H1 (cell line): ENCODE measurements at regions not wholly inside any gene's neighbourhood (a gene's known extent, or its start where the extent isn't known, plus 50 kb on each side); places are given as distances from the start of the nearest gene placed in this dataset.

Source experiments
- CEBPB ChIP-seq: IDR thresholded peaks from 2 replicates; pipeline ENCODE4 v1.6.1; 2012; ENCODE audit warnings: low read depth, low read length
- CTCF ChIP-seq, 3 experiments: IDR thresholded peaks; 1 replicate in 2 of 3; 2 replicates in 1 of 3; pipeline versions ENCODE4 v1.5.1 to v1.6.1; 2011; ENCODE audit warnings: low read length in 3 of 3, mild to moderate bottlenecking in 3 of 3, inconsistent platforms in 2 of 3, low read depth in 1 of 3, moderate library complexity in 1 of 3; ENCODE audit not compliant: insufficient read depth in 1 of 3; ENCODE audit errors: control extremely low read depth in 1 of 3
- EP300 ChIP-seq, 2 experiments: IDR thresholded peaks; 1 replicate in 1 of 2; 2 replicates in 1 of 2; pipeline ENCODE4 v1.6.1; 2011 to 2012; ENCODE audit warnings: low read depth in 2 of 2, low read length in 2 of 2, mild to moderate bottlenecking in 2 of 2, borderline replicate concordance in 1 of 2, inconsistent platforms in 1 of 2, moderate library complexity in 1 of 2
- NANOG ChIP-seq: IDR thresholded peaks from 2 replicates; pipeline ENCODE4 v1.6.1; 2011; ENCODE audit warnings: low read length, low read depth, mild to moderate bottlenecking, inconsistent platforms; ENCODE audit not compliant: insufficient read depth, poor library complexity, severe bottlenecking
- POLR2A ChIP-seq, 2 experiments: IDR thresholded peaks; 1 replicate in 1 of 2; 2 replicates in 1 of 2; pipeline ENCODE4 v1.6.1; 2011; ENCODE audit warnings: low read depth in 2 of 2, low read length in 2 of 2, mild to moderate bottlenecking in 2 of 2; ENCODE audit errors: control extremely low read depth in 1 of 2
- SIRT6 ChIP-seq: IDR thresholded peaks from one replicate; pipeline ENCODE4 v1.7.1; 2012; ENCODE audit warnings: low read length, inconsistent platforms
- SP1 ChIP-seq: IDR thresholded peaks from 2 replicates; pipeline ENCODE4 v1.6.1; 2011; ENCODE audit warnings: low read depth, low read length
- TAF7 ChIP-seq: optimal IDR thresholded peaks from 2 replicates; pipeline ENCODE3; 2011; ENCODE audit warnings: low read depth, mild to moderate bottlenecking, inconsistent platforms, low read length, moderate library complexity, borderline replicate concordance
- YY1 ChIP-seq: IDR thresholded peaks from 2 replicates; pipeline ENCODE4 v1.6.1; 2011; ENCODE audit warnings: low read depth, mild to moderate bottlenecking, low read length
- TF ChIP-seq, protein P1 (sequence below): IDR thresholded peaks from 2 replicates; pipeline ENCODE4 v1.6.1; 2012; ENCODE audit warnings: inconsistent platforms

DNA sequence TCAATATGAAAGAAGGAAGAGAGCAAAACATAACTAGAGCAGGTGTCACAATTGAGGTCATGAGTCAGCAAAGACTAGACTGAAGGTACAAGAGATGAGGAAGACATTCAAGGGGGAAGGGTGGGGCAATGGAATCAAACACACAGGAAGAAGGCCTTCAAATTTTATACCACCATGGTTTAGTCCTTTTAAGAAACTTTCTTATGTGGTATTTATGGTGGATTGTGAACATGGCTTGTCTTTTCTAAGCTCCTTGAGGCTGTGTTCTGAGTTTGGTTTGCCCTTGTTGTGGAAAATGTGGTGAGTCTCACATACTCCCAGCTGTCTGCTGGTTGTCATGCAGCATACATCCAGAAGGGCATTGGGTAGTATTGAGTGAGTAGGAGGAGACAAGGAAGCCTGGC lies 62.1 kb downstream of the NABP1 start:
- TF ChIP-seq POLR2A (IDR thresholded peaks at IDR 0.05; ENCODE audit: control extremely low read depth in 1 of 2, low read depth in 2 of 2, low read length in 2 of 2) (no peak), SP1 (no peak), TAF7 (no peak), CEBPB (no peak), CTCF (IDR thresholded peaks at IDR 0.05; ENCODE audit: control extremely low read depth in 1 of 3, insufficient read depth in 1 of 3, low read depth in 1 of 3, low read length in 3 of 3) (no peak), SIRT6 (no peak), EP300 (IDR thresholded peaks at IDR 0.05; ENCODE audit: borderline replicate concordance in 1 of 2, low read depth in 2 of 2, low read length in 2 of 2) (no peak), NANOG (no peak), YY1 (no peak)
- TF ChIP-seq, protein P1, sequence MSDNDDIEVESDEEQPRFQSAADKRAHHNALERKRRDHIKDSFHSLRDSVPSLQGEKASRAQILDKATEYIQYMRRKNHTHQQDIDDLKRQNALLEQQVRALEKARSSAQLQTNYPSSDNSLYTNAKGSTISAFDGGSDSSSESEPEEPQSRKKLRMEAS: no peak
